SK-N-SH treated with all-trans-retinoic acid at 6 μM for 48 hours (cell line): ENCODE measurements at regions not wholly inside any gene's neighbourhood (a gene's known extent, or its start where the extent isn't known, plus 50 kb on each side); places are given as distances from the start of the nearest gene placed in this dataset.

Experiments used
- ATAC-seq: fragments of 200-7000 bp; cut with Tn5 transposase; 3 replicates; pipeline ENCODE4 v1.9.1; 2020; ENCODE audit warnings: mild to moderate bottlenecking, moderate library complexity
- BACH2 ChIP-seq: fragments of 250-450 bp; sonication (Bioruptor Pico); IDR thresholded peaks from 2 replicates; pipeline ENCODE4 v1.9.0; 2021; ENCODE audit warnings: mild to moderate bottlenecking, borderline replicate concordance
- CSDC2 ChIP-seq: fragments of 250-450 bp; sonication (Bioruptor Pico); IDR thresholded peaks from 2 replicates; pipeline ENCODE4 v1.5.0; 2020; ENCODE audit warnings: mild to moderate bottlenecking, moderate library complexity
- ESRRG ChIP-seq: fragments of 250-450 bp; sonication (Bioruptor Pico); IDR thresholded peaks from 2 replicates; pipeline ENCODE4 v1.6.1; 2021; ENCODE audit warnings: mild to moderate bottlenecking
- GLIS3 ChIP-seq: fragments of 250-450 bp; sonication (Bioruptor Pico); IDR thresholded peaks from 2 replicates; pipeline ENCODE4 v1.5.0; 2020; ENCODE audit warnings: mild to moderate bottlenecking, moderate library complexity
- ISL1 ChIP-seq: fragments of 250-450 bp; sonication (Bioruptor Pico); IDR thresholded peaks from 2 replicates; pipeline ENCODE4 v2.1.2; 2022; ENCODE audit warnings: mild to moderate bottlenecking, moderate library complexity
- OSR1 ChIP-seq: fragments of 250-450 bp; sonication (Bioruptor Pico); IDR thresholded peaks from 2 replicates; pipeline ENCODE4 v1.8.0; 2022; ENCODE audit warnings: moderate library complexity, mild to moderate bottlenecking, inconsistent platforms
- PATZ1 ChIP-seq: fragments of 250-450 bp; sonication (Bioruptor Pico); IDR thresholded peaks from 2 replicates; pipeline ENCODE4 v1.8.0; 2020; ENCODE audit warnings: mild to moderate bottlenecking, moderate library complexity, borderline replicate concordance
- POU6F1 ChIP-seq: fragments of 250-450 bp; sonication (Bioruptor Pico); IDR thresholded peaks from 2 replicates; pipeline ENCODE4 v1.8.0; 2021; ENCODE audit warnings: low read depth, mild to moderate bottlenecking, moderate library complexity, borderline replicate concordance
- PPARA ChIP-seq: fragments of 250-450 bp; sonication (Bioruptor Pico); IDR thresholded peaks from 2 replicates; pipeline ENCODE4 v1.5.0; 2020; ENCODE audit warnings: mild to moderate bottlenecking, borderline replicate concordance
- RARB ChIP-seq: fragments of 250-450 bp; sonication (Bioruptor Pico); IDR thresholded peaks from 2 replicates; pipeline ENCODE4 v1.8.0; 2021; ENCODE audit warnings: mild to moderate bottlenecking, moderate library complexity
- SNAI2 ChIP-seq: fragments of 250-450 bp; sonication (Bioruptor Pico); IDR thresholded peaks from 2 replicates; pipeline ENCODE4 v1.5.0; 2020; ENCODE audit warnings: mild to moderate bottlenecking, moderate library complexity
- TCF4 ChIP-seq: fragments of 250-450 bp; sonication (Bioruptor Pico); IDR thresholded peaks from 2 replicates; pipeline ENCODE4 v1.8.0; 2021; ENCODE audit warnings: mild to moderate bottlenecking, moderate library complexity, borderline replicate concordance
- TOX ChIP-seq: fragments of 250-450 bp; sonication (Bioruptor Pico); IDR thresholded peaks from 2 replicates; pipeline ENCODE4 v1.8.0; 2021; ENCODE audit warnings: mild to moderate bottlenecking, moderate library complexity, borderline replicate concordance
- ZFP3 ChIP-seq: fragments of 250-450 bp; sonication (Bioruptor Pico); IDR thresholded peaks from 2 replicates; pipeline ENCODE4 v1.5.0; 2020; ENCODE audit warnings: mild to moderate bottlenecking, moderate library complexity
- ZFP30 ChIP-seq: fragments of 450-650 bp; formaldehyde crosslinking; IDR thresholded peaks from 2 replicates; pipeline ENCODE4 v1.5.0; 2022; ENCODE audit warnings: mild to moderate bottlenecking, moderate library complexity
- ZNF565 ChIP-seq: fragments of 450-650 bp; formaldehyde crosslinking; conservative IDR thresholded peaks from 2 replicates; pipeline ENCODE4 v1.5.0; 2020; ENCODE audit warnings: low read depth, mild to moderate bottlenecking, moderate library complexity
- ZNF70 ChIP-seq: fragments of 450-650 bp; formaldehyde crosslinking; IDR thresholded peaks from 2 replicates; pipeline ENCODE4 v1.5.0; 2020; ENCODE audit warnings: mild to moderate bottlenecking, moderate library complexity
- ZNF8 ChIP-seq: fragments of 450-650 bp; formaldehyde crosslinking; IDR thresholded peaks from 2 replicates; pipeline ENCODE4 v1.5.0; 2020; ENCODE audit warnings: mild to moderate bottlenecking, moderate library complexity
- TF ChIP-seq, protein P1 (sequence below): fragments of 250-450 bp; sonication (Bioruptor Pico); IDR thresholded peaks from 2 replicates; pipeline ENCODE4 v1.5.1; 2021; ENCODE audit warnings: mild to moderate bottlenecking, moderate library complexity
- TF ChIP-seq, protein P2 (sequence below): fragments of 250-450 bp; sonication (Bioruptor Pico); IDR thresholded peaks from 2 replicates; pipeline ENCODE4 v1.5.1; 2020; ENCODE audit warnings: low read depth, mild to moderate bottlenecking, moderate library complexity
- TF ChIP-seq, protein P3 (sequence below): fragments of 250-450 bp; sonication (Bioruptor Pico); IDR thresholded peaks from 2 replicates; pipeline ENCODE4 v1.5.0; 2020; ENCODE audit warnings: mild to moderate bottlenecking, moderate library complexity

DNA sequence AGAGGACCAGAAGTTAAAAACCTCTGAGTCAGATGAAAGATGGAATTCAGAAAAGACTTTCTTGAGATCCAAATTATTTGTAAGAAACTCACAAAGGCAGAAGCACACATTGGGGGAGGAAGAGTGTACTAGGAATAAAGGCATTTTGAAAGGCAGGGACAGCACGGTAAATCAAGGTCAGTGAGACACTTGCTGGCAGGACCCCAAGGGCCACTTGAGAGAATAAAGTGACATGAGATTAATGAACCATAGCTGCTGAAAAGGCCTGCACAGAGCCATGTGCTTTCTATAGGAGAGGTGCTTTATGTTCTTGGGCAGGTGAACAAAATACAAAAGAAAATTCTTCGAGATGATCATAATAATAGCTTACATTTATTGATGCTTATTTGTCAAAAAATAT, 929.9 kb upstream of the MBL2 start:
- no peak for ATAC-seq
- TF ChIP-seq ZFP30 (CRISPR knock-in tag) (no peak), ISL1 (peak; percentile 45; the same call in 1 of the 2 replicates)

DNA sequence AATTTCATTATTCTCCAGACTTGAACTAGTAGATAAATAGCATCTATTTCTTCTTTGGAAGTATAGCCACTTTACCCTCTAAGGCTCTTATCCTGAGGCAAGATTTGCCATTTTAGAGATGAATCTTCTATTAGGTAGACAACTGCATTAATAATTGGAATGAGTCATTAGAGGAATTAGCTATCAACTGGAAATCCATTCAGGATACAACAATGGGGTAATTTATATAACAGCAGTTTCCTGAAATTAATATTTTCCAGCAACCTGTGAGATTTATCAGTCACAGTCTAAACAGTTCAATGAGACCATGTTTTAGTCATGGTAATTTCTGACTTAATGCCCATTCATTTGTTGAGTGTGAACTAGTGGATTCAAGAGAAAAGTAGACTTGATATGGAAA, 928.6 kb upstream of the MBL2 start:
- TF ChIP-seq SNAI2 (CRISPR knock-in tag): 0 out of 2 replicates have a peak, but pooled peaks have one; percentile 10
- peak; percentile 72; the same call in 1 of the 2 replicates for TF ChIP-seq ISL1
- TF ChIP-seq ZFP3 (CRISPR knock-in tag): no peak
- no peak for ATAC-seq

DNA sequence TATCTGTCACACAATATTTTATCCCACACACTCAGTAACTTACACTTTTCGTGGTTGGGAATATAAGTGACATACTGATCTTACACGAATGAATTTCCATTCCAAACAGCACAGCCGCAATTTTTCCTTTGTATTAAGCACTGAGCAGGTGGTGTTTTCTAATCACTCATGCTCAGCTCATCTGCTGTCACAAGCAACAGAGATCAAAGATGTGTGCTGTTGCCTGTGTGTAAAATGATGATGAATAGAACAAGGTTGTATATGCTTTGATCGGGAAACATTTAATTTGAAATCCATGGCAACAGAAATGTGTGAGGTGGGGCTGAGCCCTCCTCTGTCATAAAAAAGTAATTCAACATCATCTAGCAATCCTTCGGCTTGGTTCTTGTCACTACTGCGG, 927.7 kb upstream of the MBL2 start:
- TF ChIP-seq TOX (CRISPR knock-in tag) (no peak), ZFP3 (CRISPR knock-in tag) (no peak), ESRRG (CRISPR knock-in tag) (no peak), CSDC2 (CRISPR knock-in tag) (no peak), OSR1 (CRISPR knock-in tag) (no peak), POU6F1 (CRISPR knock-in tag) (no peak), RARB (CRISPR knock-in tag) (no peak), PPARA (CRISPR knock-in tag) (no peak), ZNF565 (CRISPR knock-in tag) (no peak), TCF4 (CRISPR knock-in tag) (no peak), PATZ1 (CRISPR knock-in tag) (no peak), GLIS3 (no peak), ZNF8 (no peak)
- TF ChIP-seq, protein P1, sequence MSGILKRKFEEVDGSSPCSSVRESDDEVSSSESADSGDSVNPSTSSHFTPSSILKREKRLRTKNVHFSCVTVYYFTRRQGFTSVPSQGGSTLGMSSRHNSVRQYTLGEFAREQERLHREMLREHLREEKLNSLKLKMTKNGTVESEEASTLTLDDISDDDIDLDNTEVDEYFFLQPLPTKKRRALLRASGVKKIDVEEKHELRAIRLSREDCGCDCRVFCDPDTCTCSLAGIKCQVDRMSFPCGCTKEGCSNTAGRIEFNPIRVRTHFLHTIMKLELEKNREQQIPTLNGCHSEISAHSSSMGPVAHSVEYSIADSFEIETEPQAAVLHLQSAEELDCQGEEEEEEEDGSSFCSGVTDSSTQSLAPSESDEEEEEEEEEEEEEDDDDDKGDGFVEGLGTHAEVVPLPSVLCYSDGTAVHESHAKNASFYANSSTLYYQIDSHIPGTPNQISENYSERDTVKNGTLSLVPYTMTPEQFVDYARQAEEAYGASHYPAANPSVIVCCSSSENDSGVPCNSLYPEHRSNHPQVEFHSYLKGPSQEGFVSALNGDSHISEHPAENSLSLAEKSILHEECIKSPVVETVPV: no peak
- TF ChIP-seq, protein P2, sequence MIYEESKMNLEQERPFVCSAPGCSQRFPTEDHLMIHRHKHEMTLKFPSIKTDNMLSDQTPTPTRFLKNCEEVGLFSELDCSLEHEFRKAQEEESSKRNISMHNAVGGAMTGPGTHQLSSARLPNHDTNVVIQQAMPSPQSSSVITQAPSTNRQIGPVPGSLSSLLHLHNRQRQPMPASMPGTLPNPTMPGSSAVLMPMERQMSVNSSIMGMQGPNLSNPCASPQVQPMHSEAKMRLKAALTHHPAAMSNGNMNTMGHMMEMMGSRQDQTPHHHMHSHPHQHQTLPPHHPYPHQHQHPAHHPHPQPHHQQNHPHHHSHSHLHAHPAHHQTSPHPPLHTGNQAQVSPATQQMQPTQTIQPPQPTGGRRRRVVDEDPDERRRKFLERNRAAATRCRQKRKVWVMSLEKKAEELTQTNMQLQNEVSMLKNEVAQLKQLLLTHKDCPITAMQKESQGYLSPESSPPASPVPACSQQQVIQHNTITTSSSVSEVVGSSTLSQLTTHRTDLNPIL (CRISPR knock-in tag): no peak
- ATAC-seq: no peak

- ATAC-seq: no peak; the same call in 2 of the 3 replicates
- TF ChIP-seq OSR1 (CRISPR knock-in tag): no peak
- TF ChIP-seq, protein P2 (CRISPR knock-in tag): peak; percentile 94
- TF ChIP-seq GLIS3: peak; percentile 95
- TF ChIP-seq ZFP30 (CRISPR knock-in tag): no peak
- peak; percentile 99 for TF ChIP-seq ISL1
- no peak for TF ChIP-seq TOX (CRISPR knock-in tag)
- peak; percentile 26; the same call in 1 of the 2 replicates for TF ChIP-seq ZNF70 (CRISPR knock-in tag)
- TF ChIP-seq, protein P3, sequence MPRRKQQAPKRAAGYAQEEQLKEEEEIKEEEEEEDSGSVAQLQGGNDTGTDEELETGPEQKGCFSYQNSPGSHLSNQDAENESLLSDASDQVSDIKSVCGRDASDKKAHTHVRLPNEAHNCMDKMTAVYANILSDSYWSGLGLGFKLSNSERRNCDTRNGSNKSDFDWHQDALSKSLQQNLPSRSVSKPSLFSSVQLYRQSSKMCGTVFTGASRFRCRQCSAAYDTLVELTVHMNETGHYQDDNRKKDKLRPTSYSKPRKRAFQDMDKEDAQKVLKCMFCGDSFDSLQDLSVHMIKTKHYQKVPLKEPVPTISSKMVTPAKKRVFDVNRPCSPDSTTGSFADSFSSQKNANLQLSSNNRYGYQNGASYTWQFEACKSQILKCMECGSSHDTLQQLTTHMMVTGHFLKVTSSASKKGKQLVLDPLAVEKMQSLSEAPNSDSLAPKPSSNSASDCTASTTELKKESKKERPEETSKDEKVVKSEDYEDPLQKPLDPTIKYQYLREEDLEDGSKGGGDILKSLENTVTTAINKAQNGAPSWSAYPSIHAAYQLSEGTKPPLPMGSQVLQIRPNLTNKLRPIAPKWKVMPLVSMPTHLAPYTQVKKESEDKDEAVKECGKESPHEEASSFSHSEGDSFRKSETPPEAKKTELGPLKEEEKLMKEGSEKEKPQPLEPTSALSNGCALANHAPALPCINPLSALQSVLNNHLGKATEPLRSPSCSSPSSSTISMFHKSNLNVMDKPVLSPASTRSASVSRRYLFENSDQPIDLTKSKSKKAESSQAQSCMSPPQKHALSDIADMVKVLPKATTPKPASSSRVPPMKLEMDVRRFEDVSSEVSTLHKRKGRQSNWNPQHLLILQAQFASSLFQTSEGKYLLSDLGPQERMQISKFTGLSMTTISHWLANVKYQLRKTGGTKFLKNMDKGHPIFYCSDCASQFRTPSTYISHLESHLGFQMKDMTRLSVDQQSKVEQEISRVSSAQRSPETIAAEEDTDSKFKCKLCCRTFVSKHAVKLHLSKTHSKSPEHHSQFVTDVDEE (CRISPR knock-in tag): peak; percentile 98
- TF ChIP-seq SNAI2 (CRISPR knock-in tag): peak; percentile 93
- TF ChIP-seq, protein P1: peak; percentile 95
- TF ChIP-seq ZNF8: peak; percentile 62
- TF ChIP-seq PPARA (CRISPR knock-in tag): no peak
- peak; percentile 83 for TF ChIP-seq ZNF565 (CRISPR knock-in tag)
- no peak for TF ChIP-seq CSDC2 (CRISPR knock-in tag)
- TF ChIP-seq ZFP3 (CRISPR knock-in tag): peak; percentile 82
- peak; percentile 97 for TF ChIP-seq ESRRG (CRISPR knock-in tag)
- 0 out of 2 replicates have a peak, but pooled peaks have one; percentile 14 for TF ChIP-seq BACH2
- TF ChIP-seq PATZ1 (CRISPR knock-in tag): peak; percentile 91; the same call in 1 of the 2 replicates
Measured at GRCh38 chr10:53699684-53700083, 927.1 kb upstream of the MBL2 start.
